SJSA1 (cell line): ENCODE measurements at regions not wholly inside any gene's neighbourhood (a gene's known extent, or its start where the extent isn't known, plus 50 kb on each side); places are given as distances from the start of the nearest gene placed in this dataset.

ENCODE experiments used
- DNase-seq, 2 experiments: peaks; one replicate each; pipeline ENCODE4 v3.0.0-alpha.2; 2015 to 2020; ENCODE audit warnings: low spot score in 2 of 2, low read depth in 1 of 2
- H3K27ac ChIP-seq: fragments of 250-450 bp; sonication (Bioruptor Pico); 2 replicates; pipeline ENCODE4 v1.5.1; 2020; ENCODE audit warnings: mild to moderate bottlenecking, moderate library complexity
- H3K27me3 ChIP-seq: fragments of 250-450 bp; sonication (Bioruptor Pico); replicated peaks from 2 replicates; pipeline ENCODE4 v1.5.1; 2020; ENCODE audit warnings: mild to moderate bottlenecking, moderate library complexity
- H3K36me3 ChIP-seq: fragments of 250-450 bp; sonication (Bioruptor Pico); 2 replicates; pipeline ENCODE4 v1.5.1; 2020; ENCODE audit warnings: mild to moderate bottlenecking
- H3K4me1 ChIP-seq: fragments of 250-450 bp; sonication (Bioruptor Pico); replicated peaks from 2 replicates; pipeline ENCODE4 v1.6.1; 2021; ENCODE audit warnings: mild to moderate bottlenecking
- H3K4me3 ChIP-seq: fragments of 250-450 bp; sonication (Bioruptor Pico); 2 replicates; pipeline ENCODE4 v1.5.1; 2020; ENCODE audit warnings: mild to moderate bottlenecking
- H3K9me3 ChIP-seq: fragments of 250-450 bp; sonication (Bioruptor Pico); replicated peaks from 2 replicates; pipeline ENCODE4 v1.5.1; 2020; ENCODE audit warnings: mild to moderate bottlenecking

DNA sequence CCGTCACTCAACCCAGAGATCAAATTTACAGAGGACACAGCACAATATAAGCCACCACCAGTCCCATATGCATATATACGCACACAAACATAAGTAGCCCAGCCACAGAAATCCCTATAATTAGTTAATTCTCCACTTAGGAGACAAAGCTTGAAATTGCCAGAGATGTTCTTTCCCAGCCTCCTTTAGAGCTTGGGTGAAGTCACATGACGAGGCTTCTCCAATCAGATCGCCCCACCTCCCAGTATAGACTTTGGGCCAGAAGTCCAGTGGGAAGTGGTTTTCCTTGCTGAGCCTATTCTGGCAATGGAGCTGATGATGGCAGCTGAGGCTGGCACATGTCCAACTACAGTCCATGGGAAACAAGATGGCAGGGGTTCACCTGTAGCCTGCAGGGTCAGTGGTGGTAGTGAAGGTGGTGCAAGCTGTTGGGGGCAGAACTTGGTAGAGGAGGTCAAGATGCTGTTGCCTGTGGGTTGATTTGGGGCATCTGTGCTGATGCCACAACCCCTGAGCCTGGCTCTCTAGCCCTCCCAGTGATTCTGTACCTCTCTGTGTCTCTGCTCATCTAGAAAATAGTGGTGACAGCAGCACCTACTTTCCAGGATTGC lies 535.9 kb downstream of the MATN1 start:
- DNase-seq: peak in 1 of 2 experiments; percentile 20
- Histone ChIP-seq H3K27me3 (no peaks in the 10 kb centered on the region; the same call in 1 of the 2 replicates), H3K36me3 (no peaks in the 10 kb centered on the region), H3K4me3 (no peak overlapping the region), H3K4me1 (peaks cover 5% of the 10 kb centered on the region; the same call in 1 of the 2 replicates), H3K27ac (no peak overlapping the region), H3K9me3 (no peaks in the 10 kb centered on the region)

DNA sequence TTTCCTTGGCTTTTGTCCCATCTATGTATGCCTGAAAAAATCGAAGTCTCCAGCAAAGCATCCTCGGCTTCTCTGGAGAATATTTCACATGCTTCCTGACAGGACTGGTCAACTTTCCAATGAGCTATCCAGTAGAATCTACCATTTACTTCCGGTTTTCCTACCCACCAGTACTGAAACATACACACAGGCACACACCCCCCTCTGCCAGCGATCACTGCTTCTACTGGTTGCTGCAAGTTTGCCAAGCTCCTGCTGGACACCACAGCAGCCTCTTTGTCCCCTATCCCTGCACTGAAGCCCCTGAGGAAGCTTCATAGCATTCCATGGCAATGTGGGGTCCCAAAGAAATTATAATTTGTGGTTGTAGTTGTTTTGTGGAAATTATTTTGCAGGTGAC lies 536.8 kb downstream of the MATN1 start:
- Histone ChIP-seq H3K4me3 (no peak overlapping the region), H3K36me3 (no peaks in the 10 kb centered on the region)
- peak in 1 of 2 experiments; percentile 15 for DNase-seq

DNA sequence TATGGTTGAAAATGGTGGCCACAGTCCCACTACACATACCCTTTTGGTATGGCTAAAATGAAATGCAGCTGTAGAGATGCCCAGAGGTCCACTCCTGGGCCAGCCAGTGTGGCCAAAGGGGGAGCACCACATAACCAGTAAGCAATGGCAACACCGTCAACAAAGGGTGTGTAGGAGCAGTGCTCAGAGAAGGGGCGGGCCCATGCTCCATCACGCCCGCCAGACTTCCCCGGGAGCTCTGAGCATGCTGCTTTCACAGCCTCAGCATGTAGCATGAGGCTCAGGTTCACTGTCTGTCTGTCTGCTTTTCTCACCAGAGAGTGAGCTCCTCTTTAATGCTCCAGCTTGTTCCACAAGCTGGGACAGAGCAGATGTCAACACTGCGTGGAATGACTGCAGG lies 537.6 kb downstream of the MATN1 start:
- H3K36me3 ChIP-seq: no peaks in the 10 kb centered on the region
- DNase-seq: peak in 1 of 2 experiments; percentile 9
- no peaks in the 10 kb centered on the region for H3K9me3 ChIP-seq
- no peak overlapping the region for H3K27ac ChIP-seq
- H3K4me3 ChIP-seq: no peak overlapping the region
- H3K4me1 ChIP-seq: peaks cover 2% of the 10 kb centered on the region; the same call in 1 of the 2 replicates
- H3K27me3 ChIP-seq: no peaks in the 10 kb centered on the region; the same call in 1 of the 2 replicates

More for the DNA sequence above, 536.8 kb downstream of the MATN1 start:
- Histone ChIP-seq H3K4me1 (peaks cover 5% of the 10 kb centered on the region; the same call in 1 of the 2 replicates), H3K27ac (no peak overlapping the region), H3K27me3 (no peaks in the 10 kb centered on the region; the same call in 1 of the 2 replicates), H3K9me3 (no peaks in the 10 kb centered on the region)

DNA sequence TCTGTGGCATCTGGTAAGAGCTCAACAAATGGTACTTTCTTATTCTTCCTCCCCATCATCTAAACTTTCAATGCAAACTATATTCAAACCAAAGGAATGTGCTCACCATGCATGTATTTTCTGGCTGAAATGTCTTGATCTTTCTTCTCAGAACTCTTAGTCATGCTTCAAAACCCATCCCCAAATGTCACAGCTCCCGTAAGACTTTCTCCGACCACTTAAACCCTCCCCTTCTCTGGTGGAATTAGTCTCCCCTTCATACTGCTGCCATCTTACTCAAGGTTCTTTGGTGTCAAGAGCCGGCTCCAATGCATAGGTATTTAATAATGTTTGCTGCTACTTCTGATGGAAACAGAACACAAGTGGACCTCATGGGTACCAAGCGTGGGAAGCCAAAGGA lies 538.1 kb downstream of the MATN1 start:
- peak in 1 of 2 experiments; percentile 6 for DNase-seq

DNA sequence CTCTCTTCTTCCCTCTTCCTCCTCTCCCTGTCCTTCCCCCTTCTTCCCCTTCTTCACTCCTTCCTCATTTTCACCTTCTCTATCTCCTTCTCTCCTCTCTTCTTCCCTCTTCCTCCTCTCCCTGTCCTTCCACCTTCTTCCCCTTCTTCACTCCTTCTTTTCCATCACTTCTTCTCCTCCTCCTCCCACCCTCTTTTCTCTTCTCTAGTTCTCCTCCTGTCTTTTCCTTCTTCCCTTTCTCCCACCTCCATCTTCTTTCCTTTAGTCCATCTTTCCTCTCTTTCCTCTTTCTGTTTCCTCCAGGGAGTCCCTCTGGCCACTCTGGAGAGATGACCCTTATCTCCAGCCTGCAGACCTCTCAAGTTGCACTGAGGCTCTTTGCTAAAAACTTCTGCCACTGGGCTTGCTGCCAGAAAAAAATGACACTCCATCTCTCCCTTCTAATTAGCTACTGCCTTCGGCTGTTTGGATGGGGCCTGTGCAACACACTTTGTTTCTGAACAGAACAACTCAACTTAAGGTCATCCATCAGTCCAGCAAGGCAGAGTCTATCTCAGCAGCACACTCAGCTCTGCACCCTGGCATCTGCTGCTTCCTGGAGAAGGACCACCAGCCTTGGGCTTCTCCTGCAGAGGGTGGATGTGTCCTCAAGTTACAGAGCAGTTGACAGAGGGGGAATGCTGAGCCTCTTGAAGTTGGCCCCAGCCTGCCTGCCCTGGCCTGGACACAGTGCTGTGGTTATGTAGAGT lies 538.8 kb downstream of the MATN1 start:
- Histone ChIP-seq H3K27me3 (no peaks in the 10 kb centered on the region; the same call in 1 of the 2 replicates), H3K4me3 (no peak overlapping the region), H3K9me3 (no peaks in the 10 kb centered on the region), H3K4me1 (no peaks in the 10 kb centered on the region), H3K36me3 (no peaks in the 10 kb centered on the region), H3K27ac (no peak overlapping the region)
- DNase-seq: peak in 1 of 2 experiments; percentile 27

More for the DNA sequence above, 538.1 kb downstream of the MATN1 start:
- no peak overlapping the region for H3K4me3 ChIP-seq
- no peaks in the 10 kb centered on the region; the same call in 1 of the 2 replicates for H3K4me1 ChIP-seq
- H3K9me3 ChIP-seq: no peaks in the 10 kb centered on the region
- H3K36me3 ChIP-seq: no peaks in the 10 kb centered on the region
- no peak overlapping the region for H3K27ac ChIP-seq
- H3K27me3 ChIP-seq: no peaks in the 10 kb centered on the region; the same call in 1 of the 2 replicates

DNA sequence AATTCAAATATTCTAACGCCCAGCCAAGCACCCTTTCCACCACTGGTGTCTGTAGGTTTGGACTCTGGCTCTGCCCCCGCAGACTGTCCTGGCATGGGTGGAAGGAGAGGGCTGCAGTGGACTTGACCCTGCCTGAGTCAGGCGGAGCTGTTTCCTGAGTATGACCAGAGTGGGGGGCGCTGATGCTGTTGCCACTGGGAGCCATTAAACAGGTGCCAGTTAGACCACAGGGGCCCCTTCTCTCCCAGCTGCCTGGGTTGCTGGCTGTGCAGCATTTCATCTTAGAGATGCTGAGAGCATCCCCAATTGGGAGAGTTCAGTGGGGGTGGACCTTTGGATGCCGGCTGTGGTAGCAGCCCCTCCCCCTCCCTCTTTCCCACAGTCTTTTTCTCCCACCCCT lies 539.5 kb downstream of the MATN1 start:
- H3K36me3 ChIP-seq: no peaks in the 10 kb centered on the region
- no peak overlapping the region for H3K27ac ChIP-seq

DNA sequence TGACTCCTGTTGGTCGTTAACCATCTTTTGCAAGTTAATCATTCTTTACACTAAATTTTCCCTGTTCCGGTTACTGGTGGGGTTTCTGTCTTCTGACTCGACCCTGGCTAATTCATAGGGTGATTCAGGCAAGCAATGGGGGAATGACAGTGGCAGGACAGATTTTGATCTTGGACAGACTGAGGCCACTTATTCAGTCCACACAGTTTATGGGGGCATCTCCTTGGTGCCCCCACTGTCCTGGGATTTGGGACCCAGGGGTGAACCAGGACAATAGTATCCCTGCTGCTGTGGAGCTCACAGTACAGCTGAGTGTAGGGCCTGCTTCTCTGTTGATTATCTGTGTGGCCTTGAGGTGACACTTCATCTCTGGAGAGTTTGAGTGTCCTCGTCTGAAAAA lies 540.4 kb downstream of the MATN1 start:
- DNase-seq: peak in 1 of 2 experiments; percentile 15

More for the DNA sequence above, 539.5 kb downstream of the MATN1 start:
- H3K27me3 ChIP-seq: no peaks in the 10 kb centered on the region; the same call in 1 of the 2 replicates
- no peaks in the 10 kb centered on the region for H3K4me1 ChIP-seq
- peak in 1 of 2 experiments; percentile 23 for DNase-seq
- no peaks in the 10 kb centered on the region for H3K9me3 ChIP-seq
- H3K4me3 ChIP-seq: no peak overlapping the region

DNA sequence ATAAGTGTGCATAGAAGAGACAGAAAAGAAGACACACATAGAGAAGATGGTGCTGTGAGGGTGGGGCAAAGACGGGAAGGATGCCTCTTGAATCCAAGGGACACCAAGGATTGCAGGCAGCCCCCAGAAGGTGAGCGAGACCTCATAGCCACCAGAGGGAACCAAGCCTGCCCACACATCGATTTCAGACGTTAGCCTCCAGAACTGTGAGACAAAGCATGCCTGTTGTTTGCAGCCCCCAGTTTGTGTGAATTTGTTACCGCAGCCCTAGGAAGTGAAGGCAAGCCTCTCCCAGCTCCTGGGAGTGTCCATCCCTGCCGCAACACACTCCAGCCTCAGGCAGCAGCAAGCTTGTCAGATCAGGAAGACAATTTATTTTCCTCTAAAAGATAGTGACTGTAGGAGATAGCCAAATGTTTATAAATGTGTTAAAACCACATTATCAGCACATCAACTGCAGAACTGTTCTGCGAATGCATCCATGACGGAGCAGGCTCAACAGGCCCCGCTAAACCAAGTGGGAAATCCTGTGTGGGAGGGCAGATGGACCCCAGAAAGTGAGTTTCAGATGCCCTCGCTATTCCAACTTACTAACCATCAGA lies 543.3 kb downstream of the MATN1 start:
- no peak for DNase-seq
- H3K27ac ChIP-seq: no peak overlapping the region
- H3K36me3 ChIP-seq: no peaks in the 10 kb centered on the region
- H3K4me1 ChIP-seq: no peaks in the 10 kb centered on the region
- H3K9me3 ChIP-seq: no peaks in the 10 kb centered on the region
- H3K27me3 ChIP-seq: no peaks in the 10 kb centered on the region; the same call in 1 of the 2 replicates
- no peak overlapping the region for H3K4me3 ChIP-seq

More for the DNA sequence above, 540.4 kb downstream of the MATN1 start:
- Histone ChIP-seq H3K27ac (no peak overlapping the region), H3K4me3 (no peak overlapping the region), H3K4me1 (no peaks in the 10 kb centered on the region), H3K27me3 (no peaks in the 10 kb centered on the region; the same call in 1 of the 2 replicates), H3K9me3 (no peaks in the 10 kb centered on the region), H3K36me3 (no peaks in the 10 kb centered on the region)

DNA sequence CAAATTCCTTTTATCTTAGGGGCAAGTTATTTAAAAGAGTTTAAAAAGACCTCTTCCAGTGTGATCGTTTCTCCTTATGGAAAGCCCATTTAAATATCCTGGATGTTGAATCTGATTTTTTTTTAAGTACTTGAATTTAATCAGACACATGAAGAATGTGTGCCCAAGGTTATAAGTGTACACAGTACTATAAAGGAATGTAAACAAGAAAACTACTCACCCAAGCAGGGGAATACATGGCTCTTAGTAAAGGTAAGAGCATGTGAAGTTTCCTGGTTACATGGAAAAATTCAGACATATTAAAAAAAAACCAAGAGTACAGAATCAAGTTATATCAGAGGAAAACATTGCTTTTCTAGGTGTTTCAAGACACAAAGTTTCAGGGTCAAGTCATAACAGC lies 546.9 kb downstream of the MATN1 start:
- Histone ChIP-seq H3K27me3 (no peaks in the 10 kb centered on the region), H3K4me1 (no peaks in the 10 kb centered on the region), H3K9me3 (no peaks in the 10 kb centered on the region), H3K4me3 (no peak overlapping the region), H3K27ac (no peak overlapping the region), H3K36me3 (no peaks in the 10 kb centered on the region)
- no peak for DNase-seq

DNA sequence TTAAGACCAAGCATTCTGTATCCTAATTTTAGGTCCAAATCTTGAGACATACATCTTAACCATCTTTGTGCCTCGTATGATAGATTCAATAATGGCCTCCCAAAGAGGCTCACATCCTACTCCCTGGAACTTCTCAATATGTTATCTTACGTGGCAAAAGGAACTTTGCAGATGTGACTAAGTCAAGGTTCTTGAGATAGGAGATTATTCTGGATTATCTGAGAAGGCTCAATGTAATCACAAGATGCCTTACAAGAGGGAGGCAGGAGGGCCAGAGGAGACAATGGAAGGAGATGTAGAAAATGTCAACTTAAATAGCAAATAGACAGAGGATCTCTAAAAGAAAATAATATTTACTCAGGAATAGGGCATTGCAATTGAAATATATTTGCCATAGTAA lies 548.9 kb downstream of the MATN1 start:
- DNase-seq: no peak
- no peaks in the 10 kb centered on the region for H3K36me3 ChIP-seq
- no peaks in the 10 kb centered on the region for H3K9me3 ChIP-seq
- no peaks in the 10 kb centered on the region for H3K27me3 ChIP-seq
- no peak overlapping the region for H3K27ac ChIP-seq
- H3K4me1 ChIP-seq: no peaks in the 10 kb centered on the region
- no peak overlapping the region for H3K4me3 ChIP-seq

DNA sequence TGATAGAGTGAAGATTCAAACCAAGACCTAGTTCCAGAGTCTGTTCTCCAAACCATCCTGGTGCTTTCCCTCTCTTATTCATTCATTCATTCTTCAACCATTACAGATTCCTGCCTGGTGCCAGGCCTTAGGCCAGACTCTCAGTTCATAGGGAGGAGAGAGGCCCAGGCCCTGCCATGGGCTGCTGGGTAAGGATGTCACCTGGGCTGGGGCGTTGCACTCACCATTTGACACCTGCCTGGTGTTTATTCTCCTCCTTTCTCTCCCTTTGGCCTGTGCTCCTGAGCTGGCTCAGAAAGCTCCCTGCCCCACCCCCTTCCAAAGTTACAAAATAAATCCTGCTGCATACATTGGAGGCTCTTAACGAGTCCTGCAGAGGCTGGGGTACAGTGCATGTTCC lies 549.8 kb downstream of the MATN1 start:
- Histone ChIP-seq H3K4me1 (no peaks in the 10 kb centered on the region), H3K4me3 (no peak overlapping the region), H3K9me3 (no peaks in the 10 kb centered on the region), H3K36me3 (no peaks in the 10 kb centered on the region), H3K27me3 (0 out of 2 replicates have a peak, but pooled peaks cover 2% of the 10 kb centered on the region), H3K27ac (no peak overlapping the region)
- DNase-seq: no peak

DNA sequence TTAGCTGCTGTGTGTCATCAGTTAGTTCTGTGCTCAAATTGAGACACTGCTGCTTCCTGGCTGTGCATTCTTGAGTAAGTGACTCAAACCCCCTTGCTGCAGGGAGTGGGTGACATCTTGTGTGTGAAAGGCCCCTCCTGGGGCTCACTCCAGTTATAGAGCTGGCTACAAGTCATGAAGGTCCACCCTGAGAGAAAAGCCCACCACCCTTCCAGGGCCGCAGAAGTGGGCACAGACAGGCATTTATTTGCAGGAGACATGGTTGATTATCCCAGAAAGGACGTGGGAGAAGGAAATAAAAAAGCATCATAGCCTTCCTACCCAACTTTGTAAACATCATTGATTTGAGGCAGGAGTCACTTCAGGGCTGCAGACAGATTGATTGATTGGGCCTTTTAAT lies 550.6 kb downstream of the MATN1 start:
- Histone ChIP-seq H3K4me3 (no peak overlapping the region), H3K9me3 (no peaks in the 10 kb centered on the region), H3K27me3 (0 out of 2 replicates have a peak, but pooled peaks cover 2% of the 10 kb centered on the region), H3K36me3 (no peaks in the 10 kb centered on the region), H3K27ac (no peak overlapping the region), H3K4me1 (no peaks in the 10 kb centered on the region)
- DNase-seq: no peak

DNA sequence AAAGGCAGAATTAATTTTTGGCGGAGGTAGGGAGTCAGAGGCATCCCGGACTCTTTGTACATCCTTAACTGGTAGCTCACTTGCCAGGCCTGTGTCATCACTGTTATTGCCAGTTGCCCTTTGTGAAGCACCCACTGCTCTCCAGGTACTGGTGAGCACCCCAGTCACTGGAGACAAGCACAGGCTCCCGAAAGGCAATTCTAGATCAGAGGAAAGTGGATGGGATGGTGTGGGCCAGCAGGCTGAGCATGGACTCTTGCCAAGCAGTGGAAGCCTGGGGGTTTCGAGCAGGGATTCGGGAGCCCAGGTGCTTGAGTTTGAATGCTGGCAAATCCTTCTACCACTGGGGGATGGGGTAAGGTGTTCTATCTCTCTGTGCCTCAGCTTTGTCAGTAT lies 551.1 kb downstream of the MATN1 start:
- Histone ChIP-seq H3K4me1 (no peaks in the 10 kb centered on the region), H3K36me3 (no peaks in the 10 kb centered on the region), H3K27me3 (0 out of 2 replicates have a peak, but pooled peaks cover 2% of the 10 kb centered on the region), H3K4me3 (no peak overlapping the region), H3K27ac (no peak overlapping the region), H3K9me3 (no peaks in the 10 kb centered on the region)
- DNase-seq: no peak
